Activated B cell treated with CpG ODN at 0.5 μM for 24 hours (primary cell): ENCODE measurements at regions not wholly inside any gene's neighbourhood (a gene's known extent, or its start where the extent isn't known, plus 50 kb on each side); places are given as distances from the start of the nearest gene placed in this dataset.

Experiments used
- ATAC-seq: fragments of 200-7000 bp; cut with Tn5 transposase; one replicate; pipeline ENCODE4 v1.10.0; 2021; ENCODE audit warnings: low read depth, mild to moderate bottlenecking, moderate library complexity
- CTCF ChIA-PET: fragments of 350-600 bp; sonication (Branson Sonifier 250); formaldehyde crosslinking; loops from one replicate; lab custom pipeline; 2021; ENCODE audit warnings: antibody characterized with exemption; lab: Charles Lee
- POLR2A ChIA-PET: fragments of 350-600 bp; sonication (Branson Sonifier 250); formaldehyde crosslinking; loops from one replicate; lab custom pipeline; 2021; ENCODE audit warnings: antibody characterized with exemption; lab: Charles Lee
- DNase-seq: peaks from one replicate; pipeline ENCODE4 v3.0.0; 2022
- H3K27ac Mint-ChIP-seq: one replicate; pipeline ENCODE4 v1.8.0; 2020; ENCODE audit warnings: mixed read lengths
- H3K27me3 Mint-ChIP-seq: one replicate; pipeline ENCODE4 v1.8.0; 2021; ENCODE audit warnings: mixed read lengths
- H3K36me3 Mint-ChIP-seq: one replicate; pipeline ENCODE4 v1.8.0; 2021; ENCODE audit warnings: low read depth, mixed read lengths
- H3K4me1 Mint-ChIP-seq: one replicate; pipeline ENCODE4 v1.8.0; 2021; ENCODE audit warnings: mixed read lengths
- H3K4me3 Mint-ChIP-seq: one replicate; pipeline ENCODE4 v1.8.0; 2020; ENCODE audit warnings: mild to moderate bottlenecking, mixed read lengths
- H3K9me3 Mint-ChIP-seq: one replicate; pipeline ENCODE4 v1.8.0; 2020; ENCODE audit warnings: mixed read lengths
- CTCF ChIP-seq: fragments of 200-600 bp; IDR thresholded peaks from one replicate; pipeline ENCODE4 v1.8.0; 2022; ENCODE audit warnings: antibody characterized with exemption, mild to moderate bottlenecking
- intact Hi-C: fragments of 100-400 bp; cut with micrococcal nuclease; formaldehyde crosslinking; loops from one replicate; pipeline ENCODE4 v1.15.1; 2024

DNA sequence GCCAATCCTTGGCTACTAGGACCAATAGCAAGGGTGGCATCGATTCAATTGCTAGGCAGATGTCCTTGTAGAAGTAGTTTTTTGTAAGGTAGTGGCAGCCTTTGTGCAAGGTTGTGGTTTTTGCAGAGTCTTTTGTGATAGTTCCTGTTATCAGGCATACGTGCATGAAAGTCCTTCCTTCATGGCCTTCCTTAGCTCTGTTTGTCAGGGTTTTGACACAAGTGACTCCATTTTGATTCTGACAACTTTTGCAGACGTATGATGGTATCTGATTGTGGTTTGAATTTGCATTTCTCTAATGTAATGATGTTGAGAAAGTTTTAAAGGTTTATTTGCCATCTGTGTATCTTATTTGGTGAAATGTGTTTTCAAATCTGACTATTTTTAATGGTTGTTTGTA, 71.8 kb upstream of the SYPL1 start:
- H3K4me1 Mint-ChIP-seq: peaks cover 6% of the 10 kb centered on the region
- no peak overlapping the region for H3K4me3 Mint-ChIP-seq
- ATAC-seq: no peak
- intact Hi-C loops: no loop called here
- peaks cover 2% of the 10 kb centered on the region for H3K27me3 Mint-ChIP-seq
- peaks cover 2% of the 10 kb centered on the region for H3K9me3 Mint-ChIP-seq
- no peaks in the 10 kb centered on the region for H3K36me3 Mint-ChIP-seq
- H3K27ac Mint-ChIP-seq: no peak overlapping the region
- no peak for DNase-seq
- ChIA-PET CTCF (no interaction called here), POLR2A (no interaction called here)
- TF ChIP-seq CTCF: no peak

GRCh38 chr7:106182904-106183303, 70.8 kb upstream of the SYPL1 start:
- DNase-seq (no peak), ATAC-seq (no peak)
- Mint-ChIP-seq H3K36me3 (no peaks in the 10 kb centered on the region), H3K27ac (no peak overlapping the region), H3K4me3 (no peak overlapping the region), H3K4me1 (peaks cover 6% of the 10 kb centered on the region), H3K27me3 (no peaks in the 10 kb centered on the region), H3K9me3 (peaks cover 2% of the 10 kb centered on the region)
- CTCF ChIA-PET: no interaction called here
- TF ChIP-seq CTCF: no peak
- POLR2A ChIA-PET: no interaction called here
- intact Hi-C loops: no loop called here

- no peaks in the 10 kb centered on the region for H3K27me3 Mint-ChIP-seq
- peaks cover 7% of the 10 kb centered on the region for H3K4me1 Mint-ChIP-seq
- intact Hi-C loops: no loop called here
- no peak for DNase-seq
- H3K36me3 Mint-ChIP-seq: no peaks in the 10 kb centered on the region
- H3K4me3 Mint-ChIP-seq: no peak overlapping the region
- CTCF ChIA-PET: no interaction called here
- no peak overlapping the region for H3K27ac Mint-ChIP-seq
- no peaks in the 10 kb centered on the region for H3K9me3 Mint-ChIP-seq
- POLR2A ChIA-PET: no interaction called here
- ATAC-seq: no peak
- TF ChIP-seq CTCF: no peak
Observed at GRCh38 chr7:106181658-106182265, 69.7 kb upstream of the SYPL1 start.

GRCh38 chr7:106180721-106181120, 68.6 kb upstream of the SYPL1 start:
- ATAC-seq: no peak
- ChIA-PET CTCF (interaction anchor here (9.1 kb wide), 1 partner anchor 283 kb away, joined by 228 read pairs; no protein-coding TSS in a partner anchor), POLR2A (no interaction called here)
- H3K27me3 Mint-ChIP-seq: peaks cover 4% of the 10 kb centered on the region
- H3K27ac Mint-ChIP-seq: no peak overlapping the region
- no peak for TF ChIP-seq CTCF
- H3K9me3 Mint-ChIP-seq: no peaks in the 10 kb centered on the region
- no peak for DNase-seq
- intact Hi-C loops: no loop called here
- H3K36me3 Mint-ChIP-seq: no peaks in the 10 kb centered on the region
- no peak overlapping the region for H3K4me3 Mint-ChIP-seq
- peaks cover 11% of the 10 kb centered on the region for H3K4me1 Mint-ChIP-seq

- ChIA-PET CTCF (interaction anchor here (3.1 to 9.1 kb wide), 2 partner anchors 188 to 285 kb away, joined by 14 to 228 read pairs; no protein-coding TSS in a partner anchor), POLR2A (interaction anchor here (0.7 kb wide), 1 partner anchor 283 kb away, joined by 4 read pairs; no protein-coding TSS in a partner anchor)
- intact Hi-C loops: loop anchor here (5.0 kb wide), 2 partner anchors 108 to 613 kb away; no protein-coding TSS in a partner anchor
- H3K36me3 Mint-ChIP-seq: no peaks in the 10 kb centered on the region
- TF ChIP-seq CTCF: no peak
- DNase-seq (no peak), ATAC-seq (no peak)
- no peak overlapping the region for H3K4me3 Mint-ChIP-seq
- H3K27ac Mint-ChIP-seq: no peak overlapping the region
- peaks cover 11% of the 10 kb centered on the region for H3K4me1 Mint-ChIP-seq
- H3K27me3 Mint-ChIP-seq: peaks cover 4% of the 10 kb centered on the region
- no peaks in the 10 kb centered on the region for H3K9me3 Mint-ChIP-seq
Observed at GRCh38 chr7:106179256-106179655, 67.1 kb upstream of the SYPL1 start.
